Karpas-422 (cell line): ENCODE measurements at regions not wholly inside any gene's neighbourhood (a gene's known extent, or its start where the extent isn't known, plus 50 kb on each side); places are given as distances from the start of the nearest gene placed in this dataset.

Experiments used
- DNase-seq: peaks from one replicate; pipeline ENCODE4 v3.0.0-alpha.2; 2015
- H2AFZ ChIP-seq: fragments of 200-600 bp; sonication (generic); 2 replicates; pipeline ENCODE4 v1.6.1; 2014; ENCODE audit warnings: antibody characterized with exemption, low read length, mixed read lengths
- H3K27ac ChIP-seq: fragments of 200-600 bp; sonication (generic); 2 replicates; pipeline ENCODE4 v1.5.1; 2014; ENCODE audit warnings: mild to moderate bottlenecking, low read length, moderate library complexity
- H3K27me3 ChIP-seq: fragments of 200-600 bp; sonication (generic); 2 replicates; pipeline ENCODE4 v1.6.1; 2014; ENCODE audit warnings: low read length, mixed read lengths
- H3K36me3 ChIP-seq: fragments of 200-600 bp; sonication (generic); 2 replicates; pipeline ENCODE4 v1.6.1; 2014; ENCODE audit warnings: low read length, mixed read lengths; ENCODE audit not compliant: insufficient read depth
- H3K4me1 ChIP-seq: fragments of 200-600 bp; sonication (generic); 2 replicates; pipeline ENCODE4 v1.6.1; 2014; ENCODE audit warnings: mild to moderate bottlenecking, low read length, mixed read lengths
- H3K4me2 ChIP-seq: fragments of 200-600 bp; sonication (generic); 2 replicates; pipeline ENCODE4 v1.6.1; 2014; ENCODE audit warnings: low read length, low read depth, mild to moderate bottlenecking; ENCODE audit not compliant: poor library complexity, severe bottlenecking
- H3K4me3 ChIP-seq: fragments of 200-600 bp; sonication (generic); 2 replicates; pipeline ENCODE4 v1.5.1; 2014; ENCODE audit warnings: mild to moderate bottlenecking, antibody characterized with exemption, low read length, mixed read lengths
- H3K79me2 ChIP-seq: fragments of 200-600 bp; sonication (generic); 2 replicates; pipeline ENCODE4 v1.6.1; 2014; ENCODE audit warnings: mild to moderate bottlenecking, low read length, mixed read lengths
- H3K9ac ChIP-seq: fragments of 200-600 bp; sonication (generic); 2 replicates; pipeline ENCODE4 v1.6.0; 2014; ENCODE audit warnings: low read length
- H3K9me2 ChIP-seq: fragments of 200-600 bp; sonication (generic), shearing (Covaris generic); replicated peaks from 2 replicates; pipeline ENCODE4 v1.6.0; 2014; ENCODE audit warnings: mild to moderate bottlenecking, low read length, moderate library complexity; ENCODE audit not compliant: insufficient read depth
- H3K9me3 ChIP-seq: fragments of 300-700, 200-600 bp; sonication (generic); 2 replicates; pipeline ENCODE4 v1.6.1; 2014; ENCODE audit warnings: low read length, mixed read lengths
- H4K20me1 ChIP-seq: fragments of 200-600 bp; sonication (generic); 2 replicates; pipeline ENCODE4 v1.6.1; 2014; ENCODE audit warnings: mild to moderate bottlenecking, antibody characterized with exemption, low read length, low read depth; ENCODE audit not compliant: insufficient read depth

DNA sequence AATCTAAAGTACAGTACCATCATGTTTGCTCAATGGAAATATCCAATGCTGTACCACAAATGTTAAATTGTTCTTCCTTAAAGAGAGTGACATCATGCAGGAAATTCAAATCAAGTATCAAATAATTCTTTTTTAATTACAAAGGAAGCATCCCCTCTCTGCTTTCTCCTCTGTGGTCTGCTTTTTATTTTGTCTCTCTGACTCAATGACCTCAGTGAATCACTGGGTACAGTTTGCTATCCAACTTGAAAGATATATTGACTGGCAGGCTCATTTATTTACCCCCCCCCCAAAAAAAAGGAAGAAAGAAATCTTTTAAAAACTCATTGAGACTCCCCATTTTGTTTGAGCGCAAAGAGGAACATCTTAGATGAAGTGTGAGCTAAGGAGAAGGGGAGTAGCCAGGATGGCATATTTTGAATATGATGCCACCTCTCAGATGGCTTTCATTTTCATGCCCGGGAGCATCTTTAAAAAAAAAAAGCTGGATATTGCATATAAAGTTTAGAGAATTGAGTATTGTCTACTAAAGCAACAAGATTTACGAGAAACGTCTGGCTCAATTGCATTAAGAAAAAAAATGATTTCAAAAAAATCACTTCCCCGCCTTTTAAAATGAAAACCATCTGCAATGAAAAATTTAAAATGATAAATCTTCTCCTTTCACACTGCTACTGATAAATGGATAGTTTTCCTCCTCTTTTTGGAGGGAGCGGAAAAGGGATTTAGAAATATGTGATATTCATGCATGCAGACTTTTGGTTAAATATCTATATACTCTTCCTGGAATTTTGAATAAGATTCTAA is 307.1 kb upstream of the DPH6 start:
- no peak overlapping the region for H3K9ac ChIP-seq
- H3K4me2 ChIP-seq = no peak overlapping the region

GRCh38 chr15:35854316-35854715 is 308.4 kb upstream of the DPH6 start:
- Histone ChIP-seq H3K9me2 (no peaks in the 10 kb centered on the region), H3K9me3 (no peaks in the 10 kb centered on the region), H3K4me3 (no peak overlapping the region), H3K9ac (no peak overlapping the region), H3K79me2 (no peaks in the 10 kb centered on the region), H3K27me3 (no peaks in the 10 kb centered on the region), H3K4me1 (no peaks in the 10 kb centered on the region), H4K20me1 (no peaks in the 10 kb centered on the region), H3K4me2 (no peak overlapping the region), H3K36me3 (no peaks in the 10 kb centered on the region), H2AFZ (no peak overlapping the region), H3K27ac (no peak overlapping the region)
- no peak for DNase-seq

More for the DNA sequence above, 307.1 kb upstream of the DPH6 start:
- no peak for DNase-seq
- Histone ChIP-seq H3K9me2 (no peaks in the 10 kb centered on the region), H3K9me3 (no peaks in the 10 kb centered on the region), H3K4me1 (no peaks in the 10 kb centered on the region), H3K79me2 (no peaks in the 10 kb centered on the region), H3K4me3 (no peak overlapping the region), H3K36me3 (no peaks in the 10 kb centered on the region), H4K20me1 (no peaks in the 10 kb centered on the region), H2AFZ (no peak overlapping the region), H3K27ac (no peak overlapping the region), H3K27me3 (no peaks in the 10 kb centered on the region)

GRCh38 chr15:35857567-35858226 is 311.7 kb upstream of the DPH6 start:
- no peaks in the 10 kb centered on the region for H4K20me1 ChIP-seq
- no peaks in the 10 kb centered on the region for H3K4me1 ChIP-seq
- no peaks in the 10 kb centered on the region for H3K9me2 ChIP-seq
- H3K4me2 ChIP-seq = no peak overlapping the region
- H3K9me3 ChIP-seq = no peaks in the 10 kb centered on the region
- H3K79me2 ChIP-seq = no peaks in the 10 kb centered on the region
- no peaks in the 10 kb centered on the region for H3K27me3 ChIP-seq
- H3K4me3 ChIP-seq = no peak overlapping the region
- H3K36me3 ChIP-seq = no peaks in the 10 kb centered on the region
- H3K9ac ChIP-seq = no peak overlapping the region
- no peak overlapping the region for H3K27ac ChIP-seq
- no peak for DNase-seq
- no peak overlapping the region for H2AFZ ChIP-seq

- Histone ChIP-seq H3K9ac (no peak overlapping the region), H3K27ac (no peak overlapping the region), H3K9me3 (no peaks in the 10 kb centered on the region), H3K4me1 (no peaks in the 10 kb centered on the region), H3K9me2 (no peaks in the 10 kb centered on the region), H3K4me2 (no peak overlapping the region), H3K27me3 (no peaks in the 10 kb centered on the region), H3K79me2 (no peaks in the 10 kb centered on the region), H3K36me3 (no peaks in the 10 kb centered on the region), H3K4me3 (no peak overlapping the region), H2AFZ (no peak overlapping the region), H4K20me1 (no peaks in the 10 kb centered on the region)
- no peak for DNase-seq
Observed at GRCh38 chr15:35858707-35859106, 312.7 kb upstream of the DPH6 start.

DNA sequence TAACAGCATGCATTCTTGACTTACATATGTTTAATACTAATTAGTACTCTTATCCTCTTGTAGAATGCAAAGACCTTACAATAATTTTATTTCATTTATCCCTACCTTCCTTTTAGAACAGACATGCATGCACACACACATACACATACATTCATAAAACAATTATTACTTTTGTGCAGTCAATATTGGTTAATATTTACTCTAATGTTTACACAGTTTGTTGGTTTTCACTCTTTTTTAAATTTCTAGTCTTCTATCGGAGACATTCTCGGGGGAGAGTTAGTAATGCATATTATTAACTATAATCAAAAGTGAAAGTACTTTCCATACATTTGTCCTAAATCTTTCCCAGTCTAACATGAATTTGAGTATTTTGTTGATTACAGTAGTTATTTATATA is 317.7 kb upstream of the DPH6 start:
- Histone ChIP-seq H4K20me1 (no peaks in the 10 kb centered on the region), H3K4me1 (no peaks in the 10 kb centered on the region), H3K27me3 (no peaks in the 10 kb centered on the region), H3K36me3 (no peaks in the 10 kb centered on the region), H3K27ac (no peak overlapping the region), H3K79me2 (no peaks in the 10 kb centered on the region), H3K9me2 (no peaks in the 10 kb centered on the region), H3K9ac (no peak overlapping the region), H3K4me3 (no peak overlapping the region), H3K4me2 (no peak overlapping the region), H2AFZ (no peak overlapping the region), H3K9me3 (no peaks in the 10 kb centered on the region)
- no peak for DNase-seq

DNA sequence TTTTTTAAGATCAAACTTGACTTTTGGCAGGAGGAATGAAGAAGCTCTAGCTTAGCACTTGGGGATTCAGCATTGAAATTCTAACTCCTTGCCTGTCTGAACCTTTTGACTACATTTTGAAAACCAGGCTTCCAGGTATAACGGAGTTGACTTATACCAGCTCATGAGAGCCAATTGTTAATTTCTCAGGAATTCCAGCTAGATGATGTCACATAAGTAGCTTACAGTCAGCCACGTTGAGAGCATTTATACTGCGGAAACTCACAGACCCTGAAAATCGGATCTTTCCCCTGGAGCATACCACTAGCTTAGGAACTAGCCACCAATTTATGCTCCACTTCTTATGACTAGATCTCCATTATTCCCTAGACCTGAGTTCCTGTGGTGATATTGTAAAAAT is 321.4 kb upstream of the DPH6 start:
- Histone ChIP-seq H2AFZ (no peak overlapping the region), H3K4me3 (no peak overlapping the region), H3K4me2 (no peak overlapping the region), H3K79me2 (no peaks in the 10 kb centered on the region), H3K27me3 (no peaks in the 10 kb centered on the region), H3K9me3 (no peaks in the 10 kb centered on the region), H3K9me2 (no peaks in the 10 kb centered on the region), H3K9ac (no peak overlapping the region), H3K36me3 (no peaks in the 10 kb centered on the region), H4K20me1 (no peaks in the 10 kb centered on the region), H3K27ac (no peak overlapping the region), H3K4me1 (no peaks in the 10 kb centered on the region)
- DNase-seq = no peak

DNA sequence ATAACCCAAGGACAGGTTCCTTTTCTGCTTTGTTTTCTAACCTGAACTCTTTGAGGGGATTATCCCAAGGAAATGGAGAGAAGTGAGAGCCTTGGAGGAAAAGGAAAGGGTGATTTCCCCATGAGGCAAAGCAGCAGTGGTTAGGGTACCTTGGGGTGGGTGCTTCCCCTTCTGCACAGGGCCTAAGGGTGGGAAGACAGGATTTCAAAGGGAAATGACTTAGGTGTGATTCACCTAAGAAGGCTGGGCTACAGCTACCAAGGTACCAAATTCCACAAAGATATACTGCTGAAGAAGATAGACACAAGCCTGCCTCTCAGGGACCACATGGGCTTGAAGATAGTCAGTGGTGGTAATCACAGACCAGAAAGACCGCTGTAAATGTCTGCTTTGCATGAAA is 325.3 kb upstream of the DPH6 start:
- Histone ChIP-seq H3K9ac (no peak overlapping the region), H3K36me3 (no peaks in the 10 kb centered on the region), H3K9me3 (no peaks in the 10 kb centered on the region), H3K4me3 (no peak overlapping the region), H3K27me3 (no peaks in the 10 kb centered on the region), H3K9me2 (no peaks in the 10 kb centered on the region), H3K27ac (no peak overlapping the region), H3K4me2 (no peak overlapping the region), H4K20me1 (no peaks in the 10 kb centered on the region), H3K79me2 (no peaks in the 10 kb centered on the region), H2AFZ (no peak overlapping the region), H3K4me1 (no peaks in the 10 kb centered on the region)
- DNase-seq = no peak

GRCh38 chr15:35871812-35872211 is 325.8 kb upstream of the DPH6 start:
- Histone ChIP-seq H3K4me1 (no peaks in the 10 kb centered on the region), H3K27ac (no peak overlapping the region), H3K27me3 (no peaks in the 10 kb centered on the region), H2AFZ (no peak overlapping the region), H3K36me3 (no peaks in the 10 kb centered on the region), H3K9me3 (no peaks in the 10 kb centered on the region), H3K9ac (no peak overlapping the region), H3K4me2 (no peak overlapping the region), H3K4me3 (no peak overlapping the region), H4K20me1 (no peaks in the 10 kb centered on the region), H3K9me2 (no peaks in the 10 kb centered on the region), H3K79me2 (no peaks in the 10 kb centered on the region)
- DNase-seq = no peak
